ENCODE measurements at regions not wholly inside any gene's neighbourhood (a gene's known extent, or its start where the extent isn't known, plus 50 kb on each side); places are given as distances from the start of the nearest gene placed in this dataset.

- no peak for DNase-seq
These were observed 160.6 kb downstream of the URI1 start for GRCh38 chr19:30102666-30103065.

GRCh38 chr19:30103981-30104380, 161.9 kb downstream of the URI1 start:
- TF ChIP-seq POLR2AphosphoS5 (IDR thresholded peaks at IDR 0.05): no peak
- no peak for TF ChIP-seq POLR2A (IDR thresholded peaks at IDR 0.05)
- TF ChIP-seq, protein P1, sequence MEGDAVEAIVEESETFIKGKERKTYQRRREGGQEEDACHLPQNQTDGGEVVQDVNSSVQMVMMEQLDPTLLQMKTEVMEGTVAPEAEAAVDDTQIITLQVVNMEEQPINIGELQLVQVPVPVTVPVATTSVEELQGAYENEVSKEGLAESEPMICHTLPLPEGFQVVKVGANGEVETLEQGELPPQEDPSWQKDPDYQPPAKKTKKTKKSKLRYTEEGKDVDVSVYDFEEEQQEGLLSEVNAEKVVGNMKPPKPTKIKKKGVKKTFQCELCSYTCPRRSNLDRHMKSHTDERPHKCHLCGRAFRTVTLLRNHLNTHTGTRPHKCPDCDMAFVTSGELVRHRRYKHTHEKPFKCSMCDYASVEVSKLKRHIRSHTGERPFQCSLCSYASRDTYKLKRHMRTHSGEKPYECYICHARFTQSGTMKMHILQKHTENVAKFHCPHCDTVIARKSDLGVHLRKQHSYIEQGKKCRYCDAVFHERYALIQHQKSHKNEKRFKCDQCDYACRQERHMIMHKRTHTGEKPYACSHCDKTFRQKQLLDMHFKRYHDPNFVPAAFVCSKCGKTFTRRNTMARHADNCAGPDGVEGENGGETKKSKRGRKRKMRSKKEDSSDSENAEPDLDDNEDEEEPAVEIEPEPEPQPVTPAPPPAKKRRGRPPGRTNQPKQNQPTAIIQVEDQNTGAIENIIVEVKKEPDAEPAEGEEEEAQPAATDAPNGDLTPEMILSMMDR (IDR thresholded peaks at IDR 0.05): no peak
- no peak for TF ChIP-seq EP300 (IDR thresholded peaks at IDR 0.05)
- DNase-seq: no peak
- H3K27me3 ChIP-seq: no peaks in the 10 kb centered on the region
- no peaks in the 10 kb centered on the region for H3K4me1 ChIP-seq
- no peak for ATAC-seq (ENCODE audit: low FRiP score in 2 of 2)
- no peak overlapping the region for H3K27ac ChIP-seq
- H3K4me3 ChIP-seq: no peak overlapping the region
- WGBS, 2 donors: 71 to 79% methylated on average over 7 of the region's 7 CpGs
- no peaks in the 10 kb centered on the region for H3K9me3 ChIP-seq
- no peaks in the 10 kb centered on the region for H3K36me3 ChIP-seq

More at GRCh38 chr19:30102666-30103065, 160.6 kb downstream of the URI1 start:
- H3K36me3 ChIP-seq: no peaks in the 10 kb centered on the region
- no peak for ATAC-seq (ENCODE audit: low FRiP score in 2 of 2)
- WGBS, 2 donors: 88 to 96% methylated on average over 7 of the region's 7 CpGs
- H3K9me3 ChIP-seq: no peaks in the 10 kb centered on the region
- H3K4me1 ChIP-seq: no peaks in the 10 kb centered on the region
- H3K4me3 ChIP-seq: no peak overlapping the region
- no peak overlapping the region for H3K27ac ChIP-seq
- H3K27me3 ChIP-seq: no peaks in the 10 kb centered on the region
- TF ChIP-seq POLR2AphosphoS5 (IDR thresholded peaks at IDR 0.05) (no peak), POLR2A (IDR thresholded peaks at IDR 0.05) (no peak), EP300 (IDR thresholded peaks at IDR 0.05) (no peak)
- TF ChIP-seq, protein P1 (IDR thresholded peaks at IDR 0.05): no peak

DNA sequence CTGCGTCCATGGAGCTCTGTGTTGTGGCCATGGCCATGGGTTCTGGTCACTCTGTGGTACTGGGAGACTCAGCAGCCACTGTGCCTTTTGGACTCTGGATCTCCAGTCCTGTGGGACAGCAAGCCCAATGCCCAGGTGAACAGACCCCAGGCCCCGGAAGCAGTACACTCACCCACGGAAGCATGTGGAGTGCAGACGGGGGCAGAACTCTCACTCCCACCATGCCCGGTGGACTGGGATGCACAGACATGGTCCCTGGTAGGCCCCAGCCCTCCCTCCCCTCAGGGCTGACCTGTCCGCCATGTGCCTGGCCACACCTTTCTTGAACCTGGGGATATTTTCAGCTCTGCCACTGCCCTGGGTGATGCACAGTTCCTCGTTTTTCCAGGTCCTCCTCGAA, 163.3 kb downstream of the URI1 start:
- Histone ChIP-seq H3K4me3 (no peak overlapping the region), H3K4me1 (no peaks in the 10 kb centered on the region), H3K27ac (no peak overlapping the region), H3K9me3 (no peaks in the 10 kb centered on the region), H3K36me3 (no peaks in the 10 kb centered on the region), H3K27me3 (no peaks in the 10 kb centered on the region)
- 80 to 87% methylated on average over 2 to 8 of the region's 8 CpGs for WGBS, 2 donors
- ATAC-seq (ENCODE audit: low FRiP score in 2 of 2) (no peak), DNase-seq (no peak)
- TF ChIP-seq EP300 (IDR thresholded peaks at IDR 0.05) (no peak), POLR2AphosphoS5 (IDR thresholded peaks at IDR 0.05) (no peak), POLR2A (IDR thresholded peaks at IDR 0.05) (no peak)
- TF ChIP-seq, protein P1 (IDR thresholded peaks at IDR 0.05): no peak

DNA sequence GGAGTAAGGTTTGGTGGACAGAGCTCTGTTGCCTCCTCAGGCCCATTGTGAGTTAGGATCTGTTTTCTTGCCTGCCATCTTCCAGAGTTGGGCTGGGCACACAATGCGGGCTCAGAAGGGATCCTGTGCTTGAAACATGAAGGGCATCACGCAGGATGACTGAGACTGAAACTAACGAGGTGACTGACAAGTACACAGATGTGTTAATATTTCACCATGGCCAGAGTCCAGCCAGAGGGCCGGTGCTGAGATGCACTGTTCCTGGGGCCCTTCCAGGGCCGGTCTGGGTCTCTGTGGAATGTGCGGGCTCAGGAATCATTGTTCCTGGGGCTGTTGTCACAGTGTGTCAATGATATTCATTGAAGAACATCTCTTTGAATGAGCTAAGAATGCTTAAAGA, 163.7 kb downstream of the URI1 start:
- Histone ChIP-seq H3K27me3 (no peaks in the 10 kb centered on the region), H3K4me1 (no peaks in the 10 kb centered on the region), H3K36me3 (no peaks in the 10 kb centered on the region), H3K27ac (no peak overlapping the region), H3K9me3 (no peaks in the 10 kb centered on the region), H3K4me3 (no peak overlapping the region)
- 65 to 72% methylated on average over 6 of the region's 6 CpGs for WGBS, 2 donors
- DNase-seq (no peak), ATAC-seq (ENCODE audit: low FRiP score in 2 of 2) (no peak)
- TF ChIP-seq, protein P1 (IDR thresholded peaks at IDR 0.05): no peak
- TF ChIP-seq POLR2A (IDR thresholded peaks at IDR 0.05) (no peak), EP300 (IDR thresholded peaks at IDR 0.05) (no peak), POLR2AphosphoS5 (IDR thresholded peaks at IDR 0.05) (no peak)

DNA sequence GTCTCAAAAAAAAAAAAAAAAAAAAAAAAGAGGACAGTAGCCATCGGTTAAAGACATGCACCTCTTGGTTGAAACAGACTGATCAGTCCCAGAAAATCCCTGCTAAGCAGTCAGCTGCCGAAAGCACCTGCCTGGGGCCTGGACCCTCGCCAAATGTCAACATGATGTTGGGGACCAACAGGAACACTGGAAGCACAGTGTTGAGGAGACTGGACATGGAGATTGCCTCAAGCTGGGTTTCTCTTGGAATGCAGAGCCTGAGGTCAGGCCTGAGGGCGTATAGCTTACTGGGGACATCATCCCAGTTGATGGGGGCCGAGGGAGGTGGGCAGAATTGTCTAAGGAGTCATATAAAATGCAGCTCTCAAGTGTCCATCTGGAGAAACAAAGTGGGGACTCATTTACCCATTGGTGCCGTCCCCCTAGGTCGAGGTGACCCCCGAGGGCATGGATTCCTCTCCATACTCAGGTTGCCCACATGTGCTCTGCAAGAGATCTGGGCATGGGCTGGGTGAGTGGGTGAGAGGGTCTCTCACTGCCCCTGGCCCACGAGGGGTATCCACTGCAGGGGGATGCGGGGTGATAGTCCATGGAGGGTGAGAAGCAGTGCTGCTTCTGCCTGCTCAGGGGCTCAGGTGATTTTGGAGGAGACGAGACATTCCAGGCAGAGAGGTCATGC, 164.5 kb downstream of the URI1 start:
- Histone ChIP-seq H3K36me3 (no peaks in the 10 kb centered on the region), H3K4me1 (no peaks in the 10 kb centered on the region), H3K27me3 (no peaks in the 10 kb centered on the region), H3K27ac (no peak overlapping the region), H3K4me3 (no peak overlapping the region), H3K9me3 (no peaks in the 10 kb centered on the region)
- ATAC-seq (ENCODE audit: low FRiP score in 2 of 2) (no peak), DNase-seq (no peak)
- TF ChIP-seq POLR2A (IDR thresholded peaks at IDR 0.05): no peak
- TF ChIP-seq EP300 (IDR thresholded peaks at IDR 0.05): no peak
- TF ChIP-seq, protein P1 (IDR thresholded peaks at IDR 0.05): no peak
- no peak for TF ChIP-seq POLR2AphosphoS5 (IDR thresholded peaks at IDR 0.05)
- 78 to 83% methylated on average over 11 of the region's 11 CpGs for WGBS, 2 donors

Measured in upper lobe of left lung (tissue), 6 donors.